H9 (cell line): ENCODE measurements at regions not wholly inside any gene's neighbourhood (a gene's known extent, or its start where the extent isn't known, plus 50 kb on each side); places are given as distances from the start of the nearest gene placed in this dataset.

Experiments
- DNase-seq: peaks from one replicate; pipeline ENCODE4 v3.0.0-alpha.2; 2017
- H2AFZ ChIP-seq: one replicate; pipeline ENCODE4 v1.6.1; 2013; ENCODE audit warnings: mild to moderate bottlenecking, low read length, control low read depth, moderate library complexity
- H2AK5ac ChIP-seq: 2 replicates; pipeline ENCODE4 v1.6.1; 2013; ENCODE audit warnings: low read length, control low read depth, mixed read lengths; ENCODE audit not compliant: insufficient read length
- H2BK120ac ChIP-seq: one replicate; pipeline ENCODE4 v1.6.1; 2013; ENCODE audit warnings: low read depth, mild to moderate bottlenecking, low read length, control low read depth, inconsistent platforms; ENCODE audit not compliant: poor library complexity, severe bottlenecking
- H2BK12ac ChIP-seq: 2 replicates; pipeline ENCODE4 v1.6.1; 2013; ENCODE audit warnings: low read length, control low read depth, mixed read lengths, low read depth; ENCODE audit not compliant: insufficient read length
- H2BK15ac ChIP-seq: 2 replicates; pipeline ENCODE4 v1.6.1; 2013; ENCODE audit warnings: low read depth, low read length, control low read depth
- H2BK20ac ChIP-seq: one replicate; pipeline ENCODE4 v1.6.1; 2013; ENCODE audit warnings: low read depth, mild to moderate bottlenecking, low read length, control low read depth, inconsistent platforms; ENCODE audit not compliant: poor library complexity, severe bottlenecking
- H2BK5ac ChIP-seq: 2 replicates; pipeline ENCODE4 v1.6.1; 2013; ENCODE audit warnings: low read length, control low read depth, mixed read lengths; ENCODE audit not compliant: insufficient read length
- H3K14ac ChIP-seq: 2 replicates; pipeline ENCODE4 v1.6.1; 2013; ENCODE audit warnings: low read length, control low read depth; ENCODE audit not compliant: insufficient read depth
- H3K18ac ChIP-seq: 2 replicates; pipeline ENCODE4 v1.6.1; 2013; ENCODE audit warnings: low read depth, mild to moderate bottlenecking, mixed read lengths, low read length, control low read depth; ENCODE audit not compliant: insufficient read length
- H3K23ac ChIP-seq: 2 replicates; pipeline ENCODE4 v1.6.1; 2013; ENCODE audit warnings: low read length, control low read depth, mixed read lengths, low read depth; ENCODE audit not compliant: insufficient read length
- H3K23me2 ChIP-seq: 2 replicates; pipeline ENCODE4 v1.6.1; 2013; ENCODE audit warnings: low read depth, mild to moderate bottlenecking, mixed read lengths, low read length, control low read depth; ENCODE audit not compliant: insufficient read length, poor library complexity, severe bottlenecking
- H3K27ac ChIP-seq: 2 replicates; pipeline ENCODE4 v1.5.1; 2013; ENCODE audit warnings: low read length, control low read depth, mixed read lengths, low read depth; ENCODE audit not compliant: insufficient read length
- H3K27me3 ChIP-seq: 2 replicates; pipeline ENCODE4 v1.6.1; 2013; ENCODE audit warnings: low read length, control low read depth, inconsistent platforms; ENCODE audit not compliant: insufficient read depth
- H3K4ac ChIP-seq: 2 replicates; pipeline ENCODE4 v1.6.1; 2013; ENCODE audit warnings: low read depth, mild to moderate bottlenecking, control low read depth, inconsistent platforms, low read length, moderate library complexity
- H3K4me1 ChIP-seq: 2 replicates; pipeline ENCODE4 v1.6.1; 2013; ENCODE audit warnings: low read length, control low read depth, inconsistent platforms; ENCODE audit not compliant: insufficient read depth
- H3K4me2 ChIP-seq: 2 replicates; pipeline ENCODE4 v1.6.1; 2013; ENCODE audit warnings: low read length, control low read depth, mixed read lengths; ENCODE audit not compliant: insufficient read length, insufficient read depth
- H3K56ac ChIP-seq: 2 replicates; pipeline ENCODE4 v1.6.1; 2013; ENCODE audit warnings: low read depth, mild to moderate bottlenecking, mixed read lengths, low read length, control low read depth; ENCODE audit not compliant: insufficient read length
- H3K79me1 ChIP-seq: 2 replicates; pipeline ENCODE4 v1.6.1; 2013; ENCODE audit warnings: low read depth, mild to moderate bottlenecking, moderate library complexity, low read length, control low read depth, inconsistent platforms; ENCODE audit not compliant: insufficient read depth, poor library complexity, severe bottlenecking
- H3K79me2 ChIP-seq: 2 replicates; pipeline ENCODE4 v1.6.1; 2013; ENCODE audit warnings: low read length, control low read depth, inconsistent platforms; ENCODE audit not compliant: insufficient read depth
- H3K9ac ChIP-seq: 2 replicates; pipeline ENCODE4 v1.6.1; 2013; ENCODE audit warnings: low read length, control low read depth, mixed read lengths; ENCODE audit not compliant: insufficient read length; ENCODE audit errors: extremely low read depth
- H3K9me3 ChIP-seq: one replicate; pipeline ENCODE4 v1.6.1; 2013; ENCODE audit warnings: low read depth, low read length, inconsistent platforms; ENCODE audit not compliant: control insufficient read depth
- H3T11ph ChIP-seq: one replicate; pipeline ENCODE4 v1.6.1; 2013; ENCODE audit warnings: mild to moderate bottlenecking, low read length, control low read depth, inconsistent platforms
- H4K20me1 ChIP-seq: one replicate; pipeline ENCODE4 v1.6.1; 2013; ENCODE audit not compliant: control insufficient read depth, insufficient read length, insufficient read depth
- H4K5ac ChIP-seq: 2 replicates; pipeline ENCODE4 v1.6.1; 2013; ENCODE audit warnings: low read depth, mild to moderate bottlenecking, mixed read lengths, low read length, control low read depth; ENCODE audit not compliant: insufficient read length
- H4K8ac ChIP-seq: replicated peaks from 2 replicates; pipeline ENCODE4 v1.6.1; 2013; ENCODE audit warnings: low read length, control low read depth, mixed read lengths, low read depth; ENCODE audit not compliant: insufficient read length
- H4K91ac ChIP-seq: 2 replicates; pipeline ENCODE4 v1.6.1; 2013; ENCODE audit warnings: low read depth, mild to moderate bottlenecking, moderate library complexity, mixed read lengths, low read length, control low read depth; ENCODE audit not compliant: insufficient read length
- H3K27ac Mint-ChIP-seq, 3 experiments: 2 replicates in 2 of 3; 3 replicates in 1 of 3; pipeline ENCODE4 v1.8.0; 2020 to 2021; ENCODE audit warnings: mixed read lengths in 3 of 3, mild to moderate bottlenecking in 1 of 3, moderate library complexity in 1 of 3
- H3K27me3 Mint-ChIP-seq: 2 replicates; pipeline ENCODE4 v1.8.0; 2021; ENCODE audit warnings: low read depth, mild to moderate bottlenecking, moderate library complexity, mixed read lengths
- H3K36me3 Mint-ChIP-seq, 3 experiments: 2 replicates in 2 of 3; 3 replicates in 1 of 3; pipeline ENCODE4 v1.8.0; 2020 to 2021; ENCODE audit warnings: low read depth in 3 of 3, mixed read lengths in 3 of 3; ENCODE audit not compliant: insufficient read depth in 1 of 3
- H3K4me1 Mint-ChIP-seq, 2 experiments: 2 replicates each; pipeline ENCODE4 v1.8.0; 2020; ENCODE audit warnings: mixed read lengths in 2 of 2
- H3K4me3 Mint-ChIP-seq, 2 experiments: 2 replicates in 1 of 2; 3 replicates in 1 of 2; pipeline ENCODE4 v1.8.0; 2020 to 2021; ENCODE audit warnings: mild to moderate bottlenecking in 2 of 2, mixed read lengths in 2 of 2, moderate library complexity in 1 of 2
- H3K9me3 Mint-ChIP-seq, 2 experiments: 2 replicates in 1 of 2; 3 replicates in 1 of 2; pipeline ENCODE4 v1.8.0; 2020; ENCODE audit warnings: mild to moderate bottlenecking in 2 of 2, mixed read lengths in 2 of 2, moderate library complexity in 1 of 2
- CTCF ChIP-seq: fragments of 200-600 bp; sonication (generic); conservative IDR thresholded peaks from 3 replicates; pipeline ENCODE4 v1.8.0; 2021; ENCODE audit warnings: antibody characterized with exemption, mild to moderate bottlenecking
- WGBS: extraction: QIAGEN DNeasy Blood & Tissue Kit; methylation state at CpG from one replicate; pipeline ENCODE4 v1.1.7; 2013; ENCODE audit warnings: missing lambda C conversion rate, low lambda C conversion rate, mixed read lengths; ENCODE audit not compliant: insufficient read length; ENCODE audit errors: extremely low coverage; 5-methylcytosine and 5-hydroxymethylcytosine counted together

DNA sequence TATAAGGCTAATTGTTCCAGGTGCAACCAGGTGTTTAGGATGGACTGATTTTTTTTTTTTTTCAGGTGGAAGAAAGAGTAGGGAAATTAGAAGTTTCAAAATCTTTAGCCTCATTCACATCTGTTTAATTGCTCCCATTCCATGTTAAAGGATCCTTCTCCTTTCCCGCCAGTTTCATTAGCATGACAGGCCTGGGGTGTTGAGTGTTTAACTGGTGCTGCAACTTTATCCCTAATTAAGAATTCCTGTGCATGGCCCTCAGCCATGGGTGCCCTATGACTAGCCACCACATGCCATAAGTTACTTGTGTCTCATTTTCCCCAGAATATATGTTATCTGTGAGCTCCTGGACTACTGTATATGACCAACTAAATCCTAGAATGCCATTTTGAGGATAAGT is 501.4 kb downstream of the NSUN3 start:
- Histone ChIP-seq H2BK15ac (no peak overlapping the region), H3K9me3 (peaks cover 7% of the 10 kb centered on the region), H3K27ac (no peak overlapping the region), H3K18ac (no peak overlapping the region), H3K23me2 (no peaks in the 10 kb centered on the region), H2BK20ac (no peak overlapping the region), H4K91ac (no peak overlapping the region), H3T11ph (no peak overlapping the region), H4K5ac (no peak overlapping the region), H3K79me2 (no peaks in the 10 kb centered on the region), H3K9ac (no peak overlapping the region), H2BK120ac (no peak overlapping the region), H3K4me1 (peaks cover 3% of the 10 kb centered on the region; the same call in 1 of the 2 replicates), H4K20me1 (no peaks in the 10 kb centered on the region), H3K4me2 (no peak overlapping the region), H2AK5ac (no peak overlapping the region), H2BK12ac (no peak overlapping the region), H3K4ac (no peak overlapping the region), H3K79me1 (no peaks in the 10 kb centered on the region), H3K27me3 (no peaks in the 10 kb centered on the region), H3K56ac (no peak overlapping the region), H4K8ac (no peak overlapping the region), H3K23ac (no peak overlapping the region), H2BK5ac (no peak overlapping the region), H2AFZ (no peak overlapping the region), H3K14ac (no peak overlapping the region)
- peaks cover 9 to 17% of the 10 kb centered on the region in 2 experiments; a peak in 4 of 5 replicates for H3K9me3 Mint-ChIP-seq
- no CpG with 5 or more reads among the region's 1 CpG for WGBS
- no peak for TF ChIP-seq CTCF
- no peaks in the 10 kb centered on the region for H3K27me3 Mint-ChIP-seq
- no peak for DNase-seq
- H3K4me3 Mint-ChIP-seq = no peak overlapping the region
- peak overlapping the region in 1 of 3 experiments; percentile 53; a peak in 2 of 7 replicates for H3K27ac Mint-ChIP-seq
- H3K4me1 Mint-ChIP-seq = peaks cover 11 to 17% of the 10 kb centered on the region in 2 experiments
- peaks cover 9 to 11% (median 10%) of the 10 kb centered on the region in 3 experiments for H3K36me3 Mint-ChIP-seq
